RKO (cell line): ENCODE measurements at regions not wholly inside any gene's neighbourhood (a gene's known extent, or its start where the extent isn't known, plus 50 kb on each side); places are given as distances from the start of the nearest gene placed in this dataset.
A peak's percentile ranks its signal among the peaks of the same experiment; 100 is the strongest.
"Not testable (repeated sequence)": the region's sequence is repeated elsewhere in the genome, so short reads cannot be mapped to it uniquely, and the experiment has no call there.

ENCODE experiments used
- DNase-seq: peaks from one replicate; pipeline ENCODE4 v3.0.0-alpha.2; 2016; ENCODE audit warnings: low spot score

GRCh38 chr13:82593239-82593638 is 1289.0 kb downstream of the SLITRK1 start:
- DNase-seq, result no peak

DNA sequence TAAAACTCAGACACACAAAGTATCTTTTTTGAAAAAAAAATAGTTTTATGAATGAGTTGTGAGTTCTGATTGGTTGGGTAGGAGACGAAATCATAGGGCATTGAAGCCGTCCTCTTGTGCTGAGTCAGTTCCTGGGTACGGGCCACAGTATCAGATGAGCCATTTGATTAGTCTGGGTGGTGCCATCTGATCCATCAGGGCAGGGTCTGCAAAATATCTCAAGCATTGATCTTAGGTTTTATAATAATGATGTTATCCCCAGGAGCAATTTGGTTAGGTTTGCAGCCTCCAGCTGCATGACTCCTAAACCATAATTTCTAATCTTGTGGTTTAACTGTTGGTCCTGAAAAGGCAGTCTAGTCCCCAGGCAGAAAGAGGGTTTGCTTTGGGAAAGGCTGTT is 1310.6 kb downstream of the SLITRK1 start:
- DNase-seq, result no peak

- DNase-seq, result no peak
Measured at GRCh38 chr13:82569581-82569980, 1312.7 kb downstream of the SLITRK1 start.

- DNase-seq, result no peak
Measured at GRCh38 chr13:82566864-82567263, 1315.4 kb downstream of the SLITRK1 start.

DNA sequence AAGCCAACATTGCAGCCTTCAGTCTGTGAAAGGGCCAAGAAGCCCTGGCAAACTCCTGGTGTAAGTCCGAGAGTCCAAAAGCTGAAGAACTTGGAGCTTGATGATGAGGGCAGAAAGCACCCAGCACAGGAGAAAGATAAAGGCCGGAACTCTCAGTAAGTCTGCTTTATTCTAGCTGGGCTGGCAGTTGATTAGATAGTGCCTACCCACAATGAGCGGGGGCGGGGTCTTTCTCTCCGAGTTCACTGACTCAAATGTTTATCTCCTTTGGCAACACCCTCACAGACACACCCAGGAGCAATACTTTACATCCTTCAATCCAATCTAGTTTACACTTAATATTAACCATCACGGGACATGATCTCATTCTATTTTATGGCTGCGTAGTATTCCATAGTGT is 1317.1 kb downstream of the SLITRK1 start:
- no peak for DNase-seq

GRCh38 chr13:82560889-82561288 is 1321.4 kb downstream of the SLITRK1 start:
- DNase-seq, result no peak

DNA sequence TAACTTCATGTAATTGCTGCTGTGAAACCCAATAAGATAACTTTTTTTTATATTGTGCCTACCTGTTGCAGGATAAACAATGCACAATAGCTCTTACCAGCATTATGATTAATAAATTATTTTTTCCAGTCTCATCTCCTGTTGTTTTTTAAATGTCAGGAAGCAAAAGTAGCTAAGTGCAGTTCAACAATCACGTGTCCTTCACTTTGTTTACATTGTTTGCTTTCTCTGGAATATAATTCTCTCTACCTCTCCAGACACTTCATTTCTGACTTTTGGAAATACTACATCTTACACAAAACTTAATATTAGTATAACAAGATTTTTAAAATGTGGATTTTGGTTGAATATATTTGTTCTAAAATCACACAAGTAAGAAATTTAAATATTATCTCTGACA is 1359.4 kb downstream of the SLITRK1 start:
- no peak for DNase-seq

GRCh38 chr13:82506805-82507414 is 1375.4 kb downstream of the SLITRK1 start:
- DNase-seq, result no peak

GRCh38 chr13:82501834-82502233 is 1380.4 kb downstream of the SLITRK1 start:
- DNase-seq, result no peak

- DNase-seq, result peak; percentile 9
Measured at GRCh38 chr13:82480415-82480814, 1401.9 kb downstream of the SLITRK1 start.

GRCh38 chr13:82477436-82477835 is 1404.8 kb downstream of the SLITRK1 start:
- no peak for DNase-seq

- DNase-seq, result no peak
Measured at GRCh38 chr13:82467626-82468025, 1414.6 kb downstream of the SLITRK1 start.

DNA sequence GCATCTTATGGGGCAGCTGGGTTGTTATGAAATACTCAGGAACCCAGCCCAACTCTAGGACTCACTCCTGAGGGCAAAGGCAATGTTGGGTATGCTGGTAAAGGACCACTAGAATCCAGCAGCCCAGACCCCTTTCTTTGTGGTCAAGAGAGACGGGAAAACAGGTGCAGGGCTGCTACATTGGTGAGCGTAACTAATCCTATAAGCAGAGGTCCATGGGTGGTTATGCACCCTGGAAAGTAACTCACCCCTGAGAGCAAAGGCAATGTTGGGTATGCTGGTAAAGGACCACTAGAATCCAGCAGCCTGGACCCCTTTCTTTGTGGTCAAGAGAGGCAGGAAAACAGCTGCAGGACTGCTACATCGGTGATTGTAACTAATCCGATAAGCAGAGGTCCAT is 1422.7 kb downstream of the SLITRK1 start:
- not testable (repeated sequence) for DNase-seq

DNA sequence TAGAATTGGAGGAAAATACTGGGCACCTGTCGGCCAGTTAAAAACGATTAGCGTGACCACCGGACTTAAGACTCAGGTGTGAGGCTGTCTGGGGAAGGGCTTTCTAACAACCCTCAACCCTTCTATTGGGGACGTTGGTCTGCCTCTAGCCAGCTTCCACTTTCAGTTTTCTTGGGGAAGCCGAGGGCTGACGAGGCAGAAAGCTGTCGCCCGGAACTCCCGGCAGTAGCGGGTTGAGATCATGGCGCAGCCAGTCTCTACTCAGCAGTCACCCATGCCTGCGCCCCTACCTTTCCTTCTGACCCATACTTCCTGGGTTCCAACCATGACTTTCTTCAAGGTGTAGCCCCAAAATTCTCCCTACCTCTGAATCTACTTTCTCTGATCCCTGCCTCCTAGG is 1424.1 kb downstream of the SLITRK1 start:
- no peak for DNase-seq

DNA sequence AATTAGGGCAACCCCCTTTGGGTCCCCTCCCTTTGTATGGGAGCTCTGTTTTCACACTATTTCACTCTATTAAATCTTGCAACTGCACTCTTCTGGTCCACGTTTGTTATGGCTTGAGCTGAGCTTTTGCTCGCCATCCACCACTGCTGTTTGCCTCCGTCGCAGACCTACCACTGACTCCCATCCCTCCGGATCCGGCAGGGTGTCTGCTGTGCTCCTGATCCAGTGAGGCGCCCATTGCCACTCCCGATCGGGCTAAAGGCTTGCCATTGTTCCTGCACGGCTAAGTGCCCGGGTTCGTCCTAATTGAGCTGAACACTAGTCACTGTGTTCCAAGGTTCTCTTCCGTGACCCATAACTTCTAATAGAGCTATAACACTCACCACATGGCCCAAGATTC is 1424.7 kb downstream of the SLITRK1 start:
- DNase-seq, result not testable (repeated sequence)

- DNase-seq, result no peak
Measured at GRCh38 chr13:82447416-82448077, 1434.7 kb downstream of the SLITRK1 start.

- DNase-seq, result no peak
Measured at GRCh38 chr13:82439159-82439904, 1442.9 kb downstream of the SLITRK1 start.

DNA sequence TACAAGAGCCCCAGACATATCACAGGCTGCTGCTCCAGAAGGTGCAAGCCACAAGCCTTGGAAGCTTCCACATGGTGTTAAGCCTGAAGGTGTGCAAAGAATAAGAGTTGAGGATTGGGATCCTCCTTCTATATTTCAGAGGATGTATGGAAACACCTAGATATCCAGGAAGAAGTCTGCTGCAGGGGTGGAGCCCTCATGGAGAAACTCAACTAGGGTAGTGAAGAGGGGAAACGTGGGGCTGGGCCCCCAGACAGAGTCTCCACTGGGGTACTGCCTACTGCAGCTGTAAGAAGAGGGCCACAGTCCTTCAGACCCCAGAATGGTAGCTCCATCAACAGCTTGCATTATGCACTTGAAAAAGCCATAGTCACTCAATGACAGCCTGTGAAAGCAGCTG is 1444.0 kb downstream of the SLITRK1 start:
- no peak for DNase-seq

DNA sequence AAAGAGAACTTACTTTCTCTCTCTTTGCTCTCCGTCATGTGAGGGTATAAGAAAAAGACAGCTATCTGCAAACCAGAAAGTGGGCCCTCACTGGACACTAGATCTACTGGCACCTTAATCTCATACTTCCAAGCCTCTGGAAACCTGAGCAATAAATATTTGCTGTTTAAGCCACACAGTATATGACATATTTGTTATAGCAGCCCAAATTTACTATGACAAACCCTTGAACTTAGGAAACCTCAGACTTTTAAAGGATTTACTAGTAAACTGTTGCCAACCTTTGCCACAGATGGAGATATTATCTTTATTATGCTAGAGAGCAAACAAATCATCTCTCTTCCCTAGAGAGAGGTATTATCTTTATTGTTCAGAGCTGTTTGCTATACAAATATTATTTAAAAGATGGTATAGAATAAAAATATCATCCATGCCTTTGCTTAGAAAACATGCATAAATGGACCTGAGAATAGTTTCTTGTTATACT is 1446.1 kb downstream of the SLITRK1 start:
- no peak for DNase-seq

DNA sequence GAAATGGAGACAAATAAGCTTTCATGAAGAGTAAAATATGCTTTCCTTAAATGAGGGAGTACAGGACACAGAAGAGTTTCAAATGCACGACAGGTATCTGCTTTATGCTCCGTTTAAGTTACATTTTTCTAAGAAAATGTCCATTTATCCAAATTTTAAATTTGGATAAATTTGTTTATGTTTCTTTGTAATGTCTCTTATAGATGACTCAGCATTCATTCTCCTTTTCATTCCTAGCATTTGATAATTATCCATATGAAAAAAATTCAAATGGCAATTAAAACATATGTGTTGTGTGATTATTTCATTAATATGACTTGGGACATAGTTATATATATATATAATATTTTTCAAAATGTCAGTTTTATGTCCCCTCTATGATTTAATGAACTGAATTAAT is 1449.3 kb downstream of the SLITRK1 start:
- DNase-seq, result no peak

DNA sequence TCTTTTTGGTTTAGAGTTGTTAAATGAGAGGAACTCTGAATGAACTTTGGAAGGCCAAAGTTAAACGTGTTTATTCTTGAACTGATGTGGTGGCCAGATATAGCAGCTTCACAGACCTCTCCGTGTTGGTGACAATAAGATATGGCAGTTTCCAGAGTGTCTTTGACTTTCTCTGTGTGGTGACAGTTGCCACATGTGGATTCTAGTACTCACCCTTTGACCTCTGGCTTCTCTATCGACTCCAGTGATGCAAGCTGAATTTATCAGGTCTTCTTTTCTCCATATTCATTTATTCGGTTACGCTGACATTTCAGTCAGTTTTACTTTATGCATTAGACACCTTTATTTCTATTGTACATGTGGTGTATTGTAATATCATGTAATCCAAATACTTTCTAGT is 1469.5 kb downstream of the SLITRK1 start:
- DNase-seq, result no peak

- no peak for DNase-seq
Measured at GRCh38 chr13:82407321-82407720, 1475.0 kb downstream of the SLITRK1 start.

DNA sequence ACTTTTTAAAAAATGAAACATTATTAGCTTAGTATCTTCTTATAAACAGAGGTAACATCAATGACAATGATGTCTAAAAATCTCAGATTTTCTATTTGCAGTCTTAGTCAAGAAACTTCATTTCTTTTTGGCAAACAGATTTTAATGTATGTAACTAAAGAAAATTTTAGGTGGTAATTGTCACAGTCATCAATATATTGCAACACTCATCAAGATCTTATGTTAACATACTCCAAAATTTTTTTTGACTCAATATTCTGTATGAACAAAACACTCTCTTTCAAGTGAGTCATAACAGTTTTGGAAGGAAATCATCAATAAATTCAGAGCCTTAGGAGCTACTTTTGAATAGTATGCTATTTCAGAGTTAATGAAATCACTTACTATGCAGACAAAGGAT is 1507.6 kb downstream of the SLITRK1 start:
- no peak for DNase-seq
